GM23338 (cell line): ENCODE measurements at regions not wholly inside any gene's neighbourhood (a gene's known extent, or its start where the extent isn't known, plus 50 kb on each side); places are given as distances from the start of the nearest gene placed in this dataset.

ENCODE experiments used
- ATAC-seq: fragments of 200-7000 bp; cut with Tn5 transposase; 3 replicates; pipeline ENCODE4 v1.9.1; 2020
- DNase-seq: peaks from one replicate; pipeline ENCODE4 v3.0.0-alpha.2; 2015; ENCODE audit warnings: low spot score
- H2AFZ ChIP-seq: fragments of 200-600 bp; sonication (generic); 2 replicates; pipeline ENCODE4 v1.8.0; 2016; ENCODE audit warnings: antibody characterized with exemption, mild to moderate bottlenecking, moderate library complexity
- H3F3A ChIP-seq: fragments of 200-600 bp; sonication (generic); replicated peaks from 2 replicates; pipeline ENCODE4 v1.8.0; 2017; ENCODE audit warnings: antibody characterized with exemption, mixed run types, low read depth
- H3K27ac ChIP-seq: fragments of 200-600 bp; sonication (generic); 2 replicates; pipeline ENCODE4 v1.6.1; 2016; ENCODE audit warnings: low read depth
- H3K27me3 ChIP-seq: fragments of 200-600 bp; sonication (generic); 2 replicates; pipeline ENCODE4 v1.8.0; 2016; ENCODE audit warnings: mild to moderate bottlenecking, mixed run types, moderate library complexity; ENCODE audit not compliant: insufficient read depth
- H3K36me3 ChIP-seq: fragments of 200-600 bp; sonication (generic); 2 replicates; pipeline ENCODE4 v1.8.0; 2016; ENCODE audit warnings: mild to moderate bottlenecking; ENCODE audit not compliant: insufficient read depth
- H3K4me1 ChIP-seq: fragments of 200-600 bp; sonication (generic); 2 replicates; pipeline ENCODE4 v1.8.0; 2016; ENCODE audit warnings: mild to moderate bottlenecking, moderate library complexity; ENCODE audit not compliant: insufficient read depth
- H3K4me2 ChIP-seq: fragments of 200-600 bp; sonication (generic); 2 replicates; pipeline ENCODE4 v1.7.1; 2017; ENCODE audit warnings: mixed run types
- H3K4me3 ChIP-seq: fragments of 200-600 bp; sonication (generic); 2 replicates; pipeline ENCODE4 v1.6.1; 2016; ENCODE audit warnings: mixed run types
- H3K79me2 ChIP-seq: fragments of 200-600 bp; sonication (generic); replicated peaks from 2 replicates; pipeline ENCODE4 v1.8.0; 2017; ENCODE audit warnings: mild to moderate bottlenecking; ENCODE audit not compliant: insufficient read depth
- H3K9me2 ChIP-seq: fragments of 200-600 bp; sonication (generic); 2 replicates; pipeline ENCODE4 v1.8.0; 2017; ENCODE audit not compliant: insufficient read depth
- H4K20me1 ChIP-seq: fragments of 200-600 bp; sonication (generic); replicated peaks from 2 replicates; pipeline ENCODE4 v1.8.0; 2017; ENCODE audit warnings: mild to moderate bottlenecking; ENCODE audit not compliant: insufficient read depth
- H3K27ac Mint-ChIP-seq: 2 replicates; pipeline ENCODE4 v1.8.0; 2020; ENCODE audit warnings: inconsistent platforms, mild to moderate bottlenecking, moderate library complexity, mixed read lengths
- H3K27me3 Mint-ChIP-seq: 3 replicates; pipeline ENCODE4 v1.8.0; 2022; ENCODE audit warnings: low read depth, mild to moderate bottlenecking, moderate library complexity, mixed read lengths, inconsistent platforms; ENCODE audit not compliant: insufficient read depth, poor library complexity
- H3K36me3 Mint-ChIP-seq: 3 replicates; pipeline ENCODE4 v1.8.0; 2021; ENCODE audit warnings: low read depth, mild to moderate bottlenecking, inconsistent platforms, moderate library complexity, mixed read lengths
- H3K4me1 Mint-ChIP-seq: 3 replicates; pipeline ENCODE4 v1.8.0; 2020; ENCODE audit warnings: mild to moderate bottlenecking, inconsistent platforms, mixed read lengths
- H3K4me3 Mint-ChIP-seq: 3 replicates; pipeline ENCODE4 v1.8.0; 2021; ENCODE audit warnings: moderate library complexity, mild to moderate bottlenecking, inconsistent platforms, mixed read lengths
- H3K9me3 Mint-ChIP-seq: 3 replicates; pipeline ENCODE4 v1.8.0; 2020; ENCODE audit warnings: moderate library complexity, mild to moderate bottlenecking, inconsistent platforms, mixed read lengths
- EZH2phosphoT487 ChIP-seq: fragments of 200-600 bp; sonication (generic); IDR thresholded peaks from one replicate; pipeline ENCODE4 v1.8.1; 2018; ENCODE audit warnings: antibody characterized with exemption; ENCODE audit not compliant: unreplicated experiment
- STAT1 ChIP-seq: IDR thresholded peaks from one replicate; pipeline ENCODE4 v1.6.1; 2016; ENCODE audit warnings: antibody characterized with exemption; ENCODE audit not compliant: unreplicated experiment
- ZNF114 ChIP-seq: fragments of 250-450 bp; sonication (Bioruptor Pico); IDR thresholded peaks from 2 replicates; pipeline ENCODE4 v1.5.0; 2020; ENCODE audit warnings: mild to moderate bottlenecking, moderate library complexity
- ZNF331 ChIP-seq: fragments of 250-450 bp; sonication (Bioruptor Pico); IDR thresholded peaks from 2 replicates; pipeline ENCODE4 v1.5.0; 2020; ENCODE audit warnings: low read depth, mild to moderate bottlenecking, moderate library complexity
- TF ChIP-seq, protein P1 (sequence below): fragments of 250-450 bp; sonication (Bioruptor Pico); IDR thresholded peaks from 2 replicates; pipeline ENCODE4 v1.5.0; 2020; ENCODE audit warnings: mild to moderate bottlenecking, moderate library complexity
- TF ChIP-seq, protein P2 (sequence below): IDR thresholded peaks from 2 replicates; pipeline ENCODE4 v1.6.1; 2016; ENCODE audit warnings: antibody characterized with exemption
- TF ChIP-seq, protein P3 (sequence below), 2 experiments: fragments of 200-600 bp in 1 of 2; sonication (generic) in 1 of 2; conservative IDR thresholded peaks; 2 replicates each; pipeline versions ENCODE4 v1.5.1 to v1.6.1; 2016 to 2017; ENCODE audit warnings: antibody characterized with exemption in 2 of 2, low read depth in 2 of 2, mild to moderate bottlenecking in 2 of 2, moderate library complexity in 1 of 2

DNA sequence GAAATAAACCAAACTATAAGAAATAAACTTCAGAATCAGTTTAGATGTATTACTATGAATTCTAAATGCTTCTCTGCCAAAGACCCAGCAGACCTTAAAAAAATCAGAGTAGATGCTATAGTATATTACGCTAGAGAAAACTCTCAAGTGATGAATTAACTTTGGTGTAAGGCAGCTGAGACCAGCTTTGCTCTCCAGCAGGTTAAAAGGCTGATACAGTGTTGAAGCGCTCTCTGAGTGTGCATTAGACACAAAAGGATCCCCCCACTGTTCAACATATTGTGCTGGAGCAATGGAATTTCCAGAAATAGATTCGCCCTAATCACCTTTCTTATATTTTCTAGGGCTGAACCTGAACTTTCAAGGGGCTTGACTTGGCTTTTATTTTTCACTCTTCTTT is 190.0 kb downstream of the EFHB start (continued):
- TF ChIP-seq, protein P1, sequence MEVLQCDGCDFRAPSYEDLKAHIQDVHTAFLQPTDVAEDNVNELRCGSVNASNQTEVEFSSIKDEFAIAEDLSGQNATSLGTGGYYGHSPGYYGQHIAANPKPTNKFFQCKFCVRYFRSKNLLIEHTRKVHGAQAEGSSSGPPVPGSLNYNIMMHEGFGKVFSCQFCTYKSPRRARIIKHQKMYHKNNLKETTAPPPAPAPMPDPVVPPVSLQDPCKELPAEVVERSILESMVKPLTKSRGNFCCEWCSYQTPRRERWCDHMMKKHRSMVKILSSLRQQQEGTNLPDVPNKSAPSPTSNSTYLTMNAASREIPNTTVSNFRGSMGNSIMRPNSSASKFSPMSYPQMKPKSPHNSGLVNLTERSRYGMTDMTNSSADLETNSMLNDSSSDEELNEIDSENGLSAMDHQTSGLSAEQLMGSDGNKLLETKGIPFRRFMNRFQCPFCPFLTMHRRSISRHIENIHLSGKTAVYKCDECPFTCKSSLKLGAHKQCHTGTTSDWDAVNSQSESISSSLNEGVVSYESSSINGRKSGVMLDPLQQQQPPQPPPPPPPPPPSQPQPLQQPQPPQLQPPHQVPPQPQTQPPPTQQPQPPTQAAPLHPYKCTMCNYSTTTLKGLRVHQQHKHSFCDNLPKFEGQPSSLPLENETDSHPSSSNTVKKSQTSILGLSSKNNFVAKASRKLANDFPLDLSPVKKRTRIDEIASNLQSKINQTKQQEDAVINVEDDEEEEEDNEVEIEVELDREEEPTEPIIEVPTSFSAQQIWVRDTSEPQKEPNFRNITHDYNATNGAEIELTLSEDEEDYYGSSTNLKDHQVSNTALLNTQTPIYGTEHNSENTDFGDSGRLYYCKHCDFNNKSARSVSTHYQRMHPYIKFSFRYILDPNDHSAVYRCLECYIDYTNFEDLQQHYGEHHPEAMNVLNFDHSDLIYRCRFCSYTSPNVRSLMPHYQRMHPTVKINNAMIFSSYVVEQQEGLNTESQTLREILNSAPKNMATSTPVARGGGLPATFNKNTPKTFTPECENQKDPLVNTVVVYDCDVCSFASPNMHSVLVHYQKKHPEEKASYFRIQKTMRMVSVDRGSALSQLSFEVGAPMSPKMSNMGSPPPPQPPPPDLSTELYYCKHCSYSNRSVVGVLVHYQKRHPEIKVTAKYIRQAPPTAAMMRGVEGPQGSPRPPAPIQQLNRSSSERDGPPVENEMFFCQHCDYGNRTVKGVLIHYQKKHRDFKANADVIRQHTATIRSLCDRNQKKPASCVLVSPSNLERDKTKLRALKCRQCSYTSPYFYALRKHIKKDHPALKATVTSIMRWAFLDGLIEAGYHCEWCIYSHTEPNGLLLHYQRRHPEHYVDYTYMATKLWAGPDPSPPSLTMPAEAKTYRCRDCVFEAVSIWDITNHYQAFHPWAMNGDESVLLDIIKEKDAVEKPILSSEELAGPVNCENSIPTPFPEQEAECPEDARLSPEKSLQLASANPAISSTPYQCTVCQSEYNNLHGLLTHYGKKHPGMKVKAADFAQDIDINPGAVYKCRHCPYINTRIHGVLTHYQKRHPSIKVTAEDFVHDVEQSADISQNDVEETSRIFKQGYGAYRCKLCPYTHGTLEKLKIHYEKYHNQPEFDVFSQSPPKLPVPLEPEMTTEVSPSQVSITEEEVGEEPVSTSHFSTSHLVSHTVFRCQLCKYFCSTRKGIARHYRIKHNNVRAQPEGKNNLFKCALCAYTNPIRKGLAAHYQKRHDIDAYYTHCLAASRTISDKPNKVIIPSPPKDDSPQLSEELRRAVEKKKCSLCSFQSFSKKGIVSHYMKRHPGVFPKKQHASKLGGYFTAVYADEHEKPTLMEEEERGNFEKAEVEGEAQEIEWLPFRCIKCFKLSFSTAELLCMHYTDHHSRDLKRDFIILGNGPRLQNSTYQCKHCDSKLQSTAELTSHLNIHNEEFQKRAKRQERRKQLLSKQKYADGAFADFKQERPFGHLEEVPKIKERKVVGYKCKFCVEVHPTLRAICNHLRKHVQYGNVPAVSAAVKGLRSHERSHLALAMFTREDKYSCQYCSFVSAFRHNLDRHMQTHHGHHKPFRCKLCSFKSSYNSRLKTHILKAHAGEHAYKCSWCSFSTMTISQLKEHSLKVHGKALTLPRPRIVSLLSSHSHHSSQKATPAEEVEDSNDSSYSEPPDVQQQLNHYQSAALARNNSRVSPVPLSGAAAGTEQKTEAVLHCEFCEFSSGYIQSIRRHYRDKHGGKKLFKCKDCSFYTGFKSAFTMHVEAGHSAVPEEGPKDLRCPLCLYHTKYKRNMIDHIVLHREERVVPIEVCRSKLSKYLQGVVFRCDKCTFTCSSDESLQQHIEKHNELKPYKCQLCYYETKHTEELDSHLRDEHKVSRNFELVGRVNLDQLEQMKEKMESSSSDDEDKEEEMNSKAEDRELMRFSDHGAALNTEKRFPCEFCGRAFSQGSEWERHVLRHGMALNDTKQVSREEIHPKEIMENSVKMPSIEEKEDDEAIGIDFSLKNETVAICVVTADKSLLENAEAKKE, result no peak
- TF ChIP-seq ZNF114 (no peak), EZH2phosphoT487 (no peak), STAT1 (no peak)
- TF ChIP-seq, protein P2, sequence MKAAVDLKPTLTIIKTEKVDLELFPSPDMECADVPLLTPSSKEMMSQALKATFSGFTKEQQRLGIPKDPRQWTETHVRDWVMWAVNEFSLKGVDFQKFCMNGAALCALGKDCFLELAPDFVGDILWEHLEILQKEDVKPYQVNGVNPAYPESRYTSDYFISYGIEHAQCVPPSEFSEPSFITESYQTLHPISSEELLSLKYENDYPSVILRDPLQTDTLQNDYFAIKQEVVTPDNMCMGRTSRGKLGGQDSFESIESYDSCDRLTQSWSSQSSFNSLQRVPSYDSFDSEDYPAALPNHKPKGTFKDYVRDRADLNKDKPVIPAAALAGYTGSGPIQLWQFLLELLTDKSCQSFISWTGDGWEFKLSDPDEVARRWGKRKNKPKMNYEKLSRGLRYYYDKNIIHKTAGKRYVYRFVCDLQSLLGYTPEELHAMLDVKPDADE, result no peak
- TF ChIP-seq, protein P3, sequence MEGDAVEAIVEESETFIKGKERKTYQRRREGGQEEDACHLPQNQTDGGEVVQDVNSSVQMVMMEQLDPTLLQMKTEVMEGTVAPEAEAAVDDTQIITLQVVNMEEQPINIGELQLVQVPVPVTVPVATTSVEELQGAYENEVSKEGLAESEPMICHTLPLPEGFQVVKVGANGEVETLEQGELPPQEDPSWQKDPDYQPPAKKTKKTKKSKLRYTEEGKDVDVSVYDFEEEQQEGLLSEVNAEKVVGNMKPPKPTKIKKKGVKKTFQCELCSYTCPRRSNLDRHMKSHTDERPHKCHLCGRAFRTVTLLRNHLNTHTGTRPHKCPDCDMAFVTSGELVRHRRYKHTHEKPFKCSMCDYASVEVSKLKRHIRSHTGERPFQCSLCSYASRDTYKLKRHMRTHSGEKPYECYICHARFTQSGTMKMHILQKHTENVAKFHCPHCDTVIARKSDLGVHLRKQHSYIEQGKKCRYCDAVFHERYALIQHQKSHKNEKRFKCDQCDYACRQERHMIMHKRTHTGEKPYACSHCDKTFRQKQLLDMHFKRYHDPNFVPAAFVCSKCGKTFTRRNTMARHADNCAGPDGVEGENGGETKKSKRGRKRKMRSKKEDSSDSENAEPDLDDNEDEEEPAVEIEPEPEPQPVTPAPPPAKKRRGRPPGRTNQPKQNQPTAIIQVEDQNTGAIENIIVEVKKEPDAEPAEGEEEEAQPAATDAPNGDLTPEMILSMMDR (conservative IDR thresholded peaks at IDR 0.05; ENCODE audit: low read depth in 2 of 2), result no peak

DNA sequence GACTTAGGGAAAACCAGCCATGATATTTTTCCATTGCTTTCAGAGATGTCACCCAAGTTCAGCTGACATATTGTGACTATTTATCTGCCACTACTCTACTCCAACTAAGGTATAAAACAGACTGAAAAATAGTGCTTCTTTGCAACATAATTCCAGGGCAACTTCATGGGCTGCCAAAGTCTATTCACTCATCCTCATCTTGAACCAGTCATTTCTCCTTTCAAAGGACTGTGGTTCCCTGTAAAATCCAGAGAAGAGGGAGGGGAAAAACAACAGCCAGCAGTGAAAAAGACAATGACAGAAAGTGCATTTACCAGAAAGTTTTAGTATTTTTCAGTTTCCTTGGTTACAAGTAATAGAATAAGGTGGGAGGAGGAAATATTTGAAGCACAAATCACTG is 191.1 kb downstream of the EFHB start:
- H3K4me3 Mint-ChIP-seq, result no peak overlapping the region
- ATAC-seq, result no peak
- TF ChIP-seq, protein P1, result no peak
- TF ChIP-seq ZNF114 (no peak), EZH2phosphoT487 (no peak), ZNF331 (CRISPR knock-in tag) (no peak)

More for the DNA sequence above, 191.1 kb downstream of the EFHB start:
- no peaks in the 10 kb centered on the region for H3F3A ChIP-seq
- H3K4me2 ChIP-seq, result no peak overlapping the region
- DNase-seq, result no peak
- H2AFZ ChIP-seq, result peak overlapping the region; percentile 9; the same call in 1 of the 2 replicates
- H3K27me3 ChIP-seq, result no peaks in the 10 kb centered on the region
- Mint-ChIP-seq H3K36me3 (no peaks in the 10 kb centered on the region), H3K27me3 (no peaks in the 10 kb centered on the region), H3K9me3 (no peaks in the 10 kb centered on the region), H3K27ac (no peak overlapping the region), H3K4me1 (peaks cover 24% of the 10 kb centered on the region)
- peaks cover 15% of the 10 kb centered on the region for H3K4me1 ChIP-seq
- no peak overlapping the region for H3K27ac ChIP-seq
- no peaks in the 10 kb centered on the region for H3K79me2 ChIP-seq
- H3K36me3 ChIP-seq, result no peaks in the 10 kb centered on the region
- peaks cover 8% of the 10 kb centered on the region; the same call in 1 of the 2 replicates for H3K9me2 ChIP-seq
- H4K20me1 ChIP-seq, result no peaks in the 10 kb centered on the region
- H3K4me3 ChIP-seq, result no peak overlapping the region
